ENCODE measurements at regions not wholly inside any gene's neighbourhood (a gene's known extent, or its start where the extent isn't known, plus 50 kb on each side); places are given as distances from the start of the nearest gene placed in this dataset.
A peak's percentile ranks its signal among the peaks of the same experiment; 100 is the strongest.
"Not testable (repeated sequence)": the region's sequence is repeated elsewhere in the genome, so short reads cannot be mapped to it uniquely, and the experiment has no call there.

GRCh38 chr4:126405369-126405982, 1090.7 kb downstream of the FAT4 start:
- H3K27ac Mint-ChIP-seq (ENCODE audit: unreplicated experiment): no peak overlapping the region
- H3K4me3 Mint-ChIP-seq: no peak overlapping the region
- peaks cover 6% of the 10 kb centered on the region for H3K36me3 Mint-ChIP-seq (ENCODE audit: low read depth)
- H3K27me3 Mint-ChIP-seq (ENCODE audit: low read depth): no peaks in the 10 kb centered on the region
- no peaks in the 10 kb centered on the region for H3K4me1 Mint-ChIP-seq
- TF ChIP-seq CTCF (conservative IDR thresholded peaks at IDR 0.05): peak; percentile 55
- peaks cover 3% of the 10 kb centered on the region for H3K9me3 Mint-ChIP-seq
- DNase-seq (ENCODE audit: low read depth, low spot score): no peak

GRCh38 chr4:126409746-126410145, 1095.0 kb downstream of the FAT4 start:
- DNase-seq (ENCODE audit: low read depth, low spot score): no peak
- no peaks in the 10 kb centered on the region for H3K27me3 Mint-ChIP-seq (ENCODE audit: low read depth)
- peaks cover 7% of the 10 kb centered on the region for H3K9me3 Mint-ChIP-seq
- no peaks in the 10 kb centered on the region for H3K4me1 Mint-ChIP-seq
- H3K4me3 Mint-ChIP-seq: no peak overlapping the region
- TF ChIP-seq CTCF (conservative IDR thresholded peaks at IDR 0.05): no peak
- H3K36me3 Mint-ChIP-seq (ENCODE audit: low read depth): peaks cover 6% of the 10 kb centered on the region
- no peak overlapping the region for H3K27ac Mint-ChIP-seq (ENCODE audit: unreplicated experiment)

- no peak overlapping the region for H3K4me3 Mint-ChIP-seq
- no peaks in the 10 kb centered on the region for H3K4me1 Mint-ChIP-seq
- DNase-seq (ENCODE audit: low read depth, low spot score): no peak
- peaks cover 7% of the 10 kb centered on the region for H3K9me3 Mint-ChIP-seq
- H3K36me3 Mint-ChIP-seq (ENCODE audit: low read depth): peaks cover 6% of the 10 kb centered on the region
- H3K27ac Mint-ChIP-seq (ENCODE audit: unreplicated experiment): no peak overlapping the region
- no peak for TF ChIP-seq CTCF (conservative IDR thresholded peaks at IDR 0.05)
- no peaks in the 10 kb centered on the region for H3K27me3 Mint-ChIP-seq (ENCODE audit: low read depth)
Observed at GRCh38 chr4:126411047-126411446, 1096.3 kb downstream of the FAT4 start.

- not testable (repeated sequence) for H3K27me3 Mint-ChIP-seq (ENCODE audit: low read depth); H3K4me3 Mint-ChIP-seq; DNase-seq (ENCODE audit: low read depth, low spot score); H3K4me1 Mint-ChIP-seq; H3K36me3 Mint-ChIP-seq (ENCODE audit: low read depth); H3K9me3 Mint-ChIP-seq; H3K27ac Mint-ChIP-seq (ENCODE audit: unreplicated experiment)
Observed at GRCh38 chr4:126412310-126412709, 1097.6 kb downstream of the FAT4 start.

- no peak for DNase-seq (ENCODE audit: low read depth, low spot score)
- peaks cover 13% of the 10 kb centered on the region for H3K9me3 Mint-ChIP-seq
- no peaks in the 10 kb centered on the region for H3K27me3 Mint-ChIP-seq (ENCODE audit: low read depth)
Observed at GRCh38 chr4:126414741-126415140, 1100.0 kb downstream of the FAT4 start.

More at GRCh38 chr4:126414741-126415140, 1100.0 kb downstream of the FAT4 start:
- no peak overlapping the region for H3K27ac Mint-ChIP-seq (ENCODE audit: unreplicated experiment)
- peaks cover 5% of the 10 kb centered on the region for H3K36me3 Mint-ChIP-seq (ENCODE audit: low read depth)
- H3K4me1 Mint-ChIP-seq: no peaks in the 10 kb centered on the region
- no peak for TF ChIP-seq CTCF (conservative IDR thresholded peaks at IDR 0.05)
- H3K4me3 Mint-ChIP-seq: no peak overlapping the region

Measured in neural crest cell (in vitro differentiated cells).